ENCODE measurements at regions not wholly inside any gene's neighbourhood (a gene's known extent, or its start where the extent isn't known, plus 50 kb on each side); places are given as distances from the start of the nearest gene placed in this dataset.

DNA sequence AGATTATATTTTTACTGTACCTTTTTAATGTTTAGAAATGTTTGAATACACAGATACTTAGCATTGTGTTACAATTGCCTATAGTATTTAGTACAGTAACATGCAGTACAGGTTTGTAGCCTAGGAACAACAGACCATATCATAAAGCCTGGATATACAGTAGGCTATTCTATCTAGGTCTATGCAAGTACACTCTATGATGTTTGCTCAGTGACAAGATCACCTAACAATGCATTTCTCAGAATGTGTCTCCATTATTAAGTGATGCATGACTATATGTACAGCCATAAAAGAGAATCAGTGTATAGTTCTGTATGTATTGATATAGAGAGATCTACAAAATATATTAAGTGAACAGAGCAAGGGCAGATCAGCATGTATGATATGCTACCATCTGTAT lies 616.4 kb downstream of the XIRP2 start:
- no peak for TF ChIP-seq REST (IDR thresholded peaks at IDR 0.05)
- TF ChIP-seq TAF1 (conservative IDR thresholded peaks at IDR 0.05) = no peak

GRCh38 chr2:167504061-167504460 lies 615.8 kb downstream of the XIRP2 start:
- Histone ChIP-seq H3K36me3 (ENCODE audit: control insufficient read depth in 4 of 4, insufficient read depth in 3 of 4, low read depth in 1 of 4, low read length in 3 of 4) (no peaks in the 10 kb centered on the region), H3K9ac (ENCODE audit: low read depth in 1 of 2, low read length in 2 of 2) (no peak overlapping the region), H3K4me1 (ENCODE audit: control insufficient read depth in 4 of 4, insufficient read depth in 4 of 4, low read length in 3 of 4) (no peaks in the 10 kb centered on the region), H3K4me3 (ENCODE audit: low read depth in 1 of 3, low read length in 3 of 3) (no peak overlapping the region), H3K27ac (ENCODE audit: low read depth in 1 of 2, low read length in 2 of 2) (no peak overlapping the region), H3K27me3 (ENCODE audit: control insufficient read depth in 4 of 4, insufficient read depth in 4 of 4, low read length in 3 of 4) (no peaks in the 10 kb centered on the region), H3K9me3 (ENCODE audit: control insufficient read depth in 4 of 4, low read length in 3 of 4) (no peaks in the 10 kb centered on the region)
- no peak for TF ChIP-seq TAF1 (conservative IDR thresholded peaks at IDR 0.05)
- no peak for TF ChIP-seq SP1 (IDR thresholded peaks at IDR 0.05)
- TF ChIP-seq CTCF (IDR thresholded peaks at IDR 0.05; ENCODE audit: low read depth, low read length, missing input control) = no peak
- TF ChIP-seq ZBTB33 (IDR thresholded peaks at IDR 0.05) = no peak
- no peak for TF ChIP-seq NR2F2 (IDR thresholded peaks at IDR 0.05)
- no peak for TF ChIP-seq FOXA1 (IDR thresholded peaks at IDR 0.05)
- no peak for TF ChIP-seq FOXA2 (IDR thresholded peaks at IDR 0.05)
- TF ChIP-seq RXRA (IDR thresholded peaks at IDR 0.05) = no peak
- TF ChIP-seq GABPA (IDR thresholded peaks at IDR 0.05 in 1 of 2, conservative IDR thresholded peaks at IDR 0.05 in 1 of 2) = no peak
- TF ChIP-seq REST (IDR thresholded peaks at IDR 0.05) = no peak
- TF ChIP-seq HNF4G (IDR thresholded peaks at IDR 0.05) = no peak
- TF ChIP-seq ATF3 (IDR thresholded peaks at IDR 0.05) = no peak
- TF ChIP-seq, protein P1, sequence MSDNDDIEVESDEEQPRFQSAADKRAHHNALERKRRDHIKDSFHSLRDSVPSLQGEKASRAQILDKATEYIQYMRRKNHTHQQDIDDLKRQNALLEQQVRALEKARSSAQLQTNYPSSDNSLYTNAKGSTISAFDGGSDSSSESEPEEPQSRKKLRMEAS (IDR thresholded peaks at IDR 0.05) = no peak
- TF ChIP-seq EGR1 (IDR thresholded peaks at IDR 0.05; ENCODE audit: low read depth in 2 of 2) = no peak
- no peak for TF ChIP-seq JUND (IDR thresholded peaks at IDR 0.05)
- no peak for DNase-seq (ENCODE audit: low spot score)

More for the DNA sequence above, 616.4 kb downstream of the XIRP2 start:
- Histone ChIP-seq H3K9me3 (ENCODE audit: control insufficient read depth in 4 of 4, low read length in 3 of 4) (no peaks in the 10 kb centered on the region), H3K27me3 (ENCODE audit: control insufficient read depth in 4 of 4, insufficient read depth in 4 of 4, low read length in 3 of 4) (no peaks in the 10 kb centered on the region), H3K36me3 (ENCODE audit: control insufficient read depth in 4 of 4, insufficient read depth in 3 of 4, low read depth in 1 of 4, low read length in 3 of 4) (no peaks in the 10 kb centered on the region), H3K4me3 (ENCODE audit: low read depth in 1 of 3, low read length in 3 of 3) (no peak overlapping the region), H3K4me1 (ENCODE audit: control insufficient read depth in 4 of 4, insufficient read depth in 4 of 4, low read length in 3 of 4) (no peaks in the 10 kb centered on the region), H3K9ac (ENCODE audit: low read depth in 1 of 2, low read length in 2 of 2) (no peak overlapping the region), H3K27ac (ENCODE audit: low read depth in 1 of 2, low read length in 2 of 2) (no peak overlapping the region)
- no peak for DNase-seq (ENCODE audit: low spot score)
